ENCODE measurements at regions not wholly inside any gene's neighbourhood (a gene's known extent, or its start where the extent isn't known, plus 50 kb on each side); places are given as distances from the start of the nearest gene placed in this dataset.

GRCh38 chr4:58119298-58119697 is 1009.1 kb upstream of the IGFBP7 start:
- TF ChIP-seq CTCF (IDR thresholded peaks at IDR 0.05; ENCODE audit: low read depth, low read length, missing control alignments), result no peak
- DNase-seq (ENCODE audit: low read depth), result no peak
- no peak overlapping the region for H3K4me3 ChIP-seq (ENCODE audit: low read depth, low read length)
- in situ Hi-C loops (cut with HindIII; ENCODE audit: low sequenced_read_pairs), result no loop called here

- in situ Hi-C loops (cut with HindIII; ENCODE audit: low sequenced_read_pairs), result no loop called here
- TF ChIP-seq CTCF (IDR thresholded peaks at IDR 0.05; ENCODE audit: low read depth, low read length, missing control alignments), result no peak
- no peak overlapping the region for H3K4me3 ChIP-seq (ENCODE audit: low read depth, low read length)
- DNase-seq (ENCODE audit: low read depth), result no peak
Observed at GRCh38 chr4:58113126-58113525, 1002.9 kb upstream of the IGFBP7 start.

GRCh38 chr4:58111818-58112217 is 1001.6 kb upstream of the IGFBP7 start:
- in situ Hi-C loops (cut with HindIII; ENCODE audit: low sequenced_read_pairs), result no loop called here
- no peak for DNase-seq (ENCODE audit: low read depth)
- TF ChIP-seq CTCF (IDR thresholded peaks at IDR 0.05; ENCODE audit: low read depth, low read length, missing control alignments), result no peak
- H3K4me3 ChIP-seq (ENCODE audit: low read depth, low read length), result no peak overlapping the region

GRCh38 chr4:58093352-58093751 is 983.2 kb upstream of the IGFBP7 start:
- in situ Hi-C loops (cut with HindIII; ENCODE audit: low sequenced_read_pairs), result no loop called here
- no peak overlapping the region for H3K4me3 ChIP-seq (ENCODE audit: low read depth, low read length)
- no peak for TF ChIP-seq CTCF (IDR thresholded peaks at IDR 0.05; ENCODE audit: low read depth, low read length, missing control alignments)

GRCh38 chr4:58090539-58090938 is 980.4 kb upstream of the IGFBP7 start:
- no peak overlapping the region for H3K4me3 ChIP-seq (ENCODE audit: low read depth, low read length)
- in situ Hi-C loops (cut with HindIII; ENCODE audit: low sequenced_read_pairs), result no loop called here
- no peak for TF ChIP-seq CTCF (IDR thresholded peaks at IDR 0.05; ENCODE audit: low read depth, low read length, missing control alignments)
- DNase-seq (ENCODE audit: low read depth), result no peak

More at GRCh38 chr4:58093352-58093751, 983.2 kb upstream of the IGFBP7 start:
- no peak for DNase-seq (ENCODE audit: low read depth)

GRCh38 chr4:58081356-58081755 is 971.2 kb upstream of the IGFBP7 start:
- no peak for DNase-seq (ENCODE audit: low read depth)
- no peak overlapping the region for H3K4me3 ChIP-seq (ENCODE audit: low read depth, low read length)
- TF ChIP-seq CTCF (IDR thresholded peaks at IDR 0.05; ENCODE audit: low read depth, low read length, missing control alignments), result no peak
- in situ Hi-C loops (cut with HindIII; ENCODE audit: low sequenced_read_pairs), result no loop called here

- H3K4me3 ChIP-seq (ENCODE audit: low read depth, low read length), result no peak overlapping the region
- in situ Hi-C loops (cut with HindIII; ENCODE audit: low sequenced_read_pairs), result no loop called here
- no peak for DNase-seq (ENCODE audit: low read depth)
- no peak for TF ChIP-seq CTCF (IDR thresholded peaks at IDR 0.05; ENCODE audit: low read depth, low read length, missing control alignments)
Observed at GRCh38 chr4:58075724-58076123, 965.5 kb upstream of the IGFBP7 start.
